GM23338 (cell line): ENCODE measurements at regions not wholly inside any gene's neighbourhood (a gene's known extent, or its start where the extent isn't known, plus 50 kb on each side); places are given as distances from the start of the nearest gene placed in this dataset.
"Not testable (repeated sequence)": the region's sequence is repeated elsewhere in the genome, so short reads cannot be mapped to it uniquely, and the experiment has no call there.

Experiments used
- CREB1 ChIP-seq: fragments of 250-450 bp; sonication (Bioruptor Pico); IDR thresholded peaks from 2 replicates; pipeline ENCODE4 v1.5.0; 2020; ENCODE audit warnings: low read depth, mild to moderate bottlenecking, moderate library complexity
- JUNB ChIP-seq: IDR thresholded peaks from one replicate; pipeline ENCODE4 v1.6.1; 2016; ENCODE audit warnings: antibody characterized with exemption; ENCODE audit not compliant: unreplicated experiment

- not testable (repeated sequence) for TF ChIP-seq JUNB; CREB1 (CRISPR knock-in tag)
Measured at GRCh38 chr3:36082958-36083357, 297.3 kb upstream of the STAC start.
